ENCODE measurements at regions not wholly inside any gene's neighbourhood (a gene's known extent, or its start where the extent isn't known, plus 50 kb on each side); places are given as distances from the start of the nearest gene placed in this dataset.

DNA sequence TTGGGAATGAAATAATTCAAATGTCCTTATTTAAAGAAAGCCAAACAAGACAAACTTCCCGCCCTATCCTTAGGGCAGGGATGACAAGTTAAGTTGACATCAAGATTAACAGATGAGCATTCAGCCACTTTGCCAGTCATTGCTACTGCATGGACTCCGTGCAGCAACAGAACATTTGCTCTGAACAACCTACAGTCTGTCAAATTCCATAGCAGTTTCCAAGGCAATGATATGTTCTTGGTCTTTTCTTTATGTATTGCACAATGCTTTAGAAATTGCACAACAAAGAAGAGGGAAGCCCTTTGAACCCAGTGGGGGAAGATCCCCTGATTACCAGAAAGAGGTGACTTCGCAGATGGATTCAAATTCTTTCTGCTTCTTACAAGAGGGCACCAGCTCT lies 269.8 kb downstream of the BCAT1 start (continued):
- TF ChIP-seq SOX13 (IDR thresholded peaks at IDR 0.05) (no peak), SOX13 (CRISPR knock-in tag; conservative IDR thresholded peaks at IDR 0.05 in 1 of 2, IDR thresholded peaks at IDR 0.05 in 1 of 2) (peak in 1 of 2 experiments; percentile 40; a peak in 1 of 4 replicates), ZFP36L2 (CRISPR knock-in tag; IDR thresholded peaks at IDR 0.05) (no peak), CHD4 (IDR thresholded peaks at IDR 0.05; ENCODE audit: borderline replicate concordance, low read length) (no peak), JUND (CRISPR knock-in tag; IDR thresholded peaks at IDR 0.05) (no peak), MYC (CRISPR knock-in tag; IDR thresholded peaks at IDR 0.05; ENCODE audit: borderline replicate concordance) (no peak), ZNF7 (CRISPR knock-in tag; IDR thresholded peaks at IDR 0.05) (no peak), MED13 (CRISPR knock-in tag; IDR thresholded peaks at IDR 0.05) (no peak), CBX5 (CRISPR knock-in tag; IDR thresholded peaks at IDR 0.05; ENCODE audit: borderline replicate concordance) (no peak), CEBPB (IDR thresholded peaks at IDR 0.05; ENCODE audit: borderline replicate concordance, low read depth, low read length) (peak; percentile 96), SOX6 (IDR thresholded peaks at IDR 0.05) (no peak), SOX6 (CRISPR knock-in tag; IDR thresholded peaks at IDR 0.05) (peak; percentile 38; the same call in 1 of the 2 replicates), HMG20A (CRISPR knock-in tag; IDR thresholded peaks at IDR 0.05; ENCODE audit: borderline replicate concordance) (no peak), SNRNP70 (IDR thresholded peaks at IDR 0.05; ENCODE audit: low read depth, low read length) (no peak), GATAD2A (CRISPR knock-in tag; IDR thresholded peaks at IDR 0.05) (peak; percentile 60), ZNF572 (CRISPR knock-in tag; IDR thresholded peaks at IDR 0.05) (no peak), ZBTB8A (CRISPR knock-in tag; IDR thresholded peaks at IDR 0.05; ENCODE audit: borderline replicate concordance, low read depth) (no peak)
- TF ChIP-seq, protein P1, sequence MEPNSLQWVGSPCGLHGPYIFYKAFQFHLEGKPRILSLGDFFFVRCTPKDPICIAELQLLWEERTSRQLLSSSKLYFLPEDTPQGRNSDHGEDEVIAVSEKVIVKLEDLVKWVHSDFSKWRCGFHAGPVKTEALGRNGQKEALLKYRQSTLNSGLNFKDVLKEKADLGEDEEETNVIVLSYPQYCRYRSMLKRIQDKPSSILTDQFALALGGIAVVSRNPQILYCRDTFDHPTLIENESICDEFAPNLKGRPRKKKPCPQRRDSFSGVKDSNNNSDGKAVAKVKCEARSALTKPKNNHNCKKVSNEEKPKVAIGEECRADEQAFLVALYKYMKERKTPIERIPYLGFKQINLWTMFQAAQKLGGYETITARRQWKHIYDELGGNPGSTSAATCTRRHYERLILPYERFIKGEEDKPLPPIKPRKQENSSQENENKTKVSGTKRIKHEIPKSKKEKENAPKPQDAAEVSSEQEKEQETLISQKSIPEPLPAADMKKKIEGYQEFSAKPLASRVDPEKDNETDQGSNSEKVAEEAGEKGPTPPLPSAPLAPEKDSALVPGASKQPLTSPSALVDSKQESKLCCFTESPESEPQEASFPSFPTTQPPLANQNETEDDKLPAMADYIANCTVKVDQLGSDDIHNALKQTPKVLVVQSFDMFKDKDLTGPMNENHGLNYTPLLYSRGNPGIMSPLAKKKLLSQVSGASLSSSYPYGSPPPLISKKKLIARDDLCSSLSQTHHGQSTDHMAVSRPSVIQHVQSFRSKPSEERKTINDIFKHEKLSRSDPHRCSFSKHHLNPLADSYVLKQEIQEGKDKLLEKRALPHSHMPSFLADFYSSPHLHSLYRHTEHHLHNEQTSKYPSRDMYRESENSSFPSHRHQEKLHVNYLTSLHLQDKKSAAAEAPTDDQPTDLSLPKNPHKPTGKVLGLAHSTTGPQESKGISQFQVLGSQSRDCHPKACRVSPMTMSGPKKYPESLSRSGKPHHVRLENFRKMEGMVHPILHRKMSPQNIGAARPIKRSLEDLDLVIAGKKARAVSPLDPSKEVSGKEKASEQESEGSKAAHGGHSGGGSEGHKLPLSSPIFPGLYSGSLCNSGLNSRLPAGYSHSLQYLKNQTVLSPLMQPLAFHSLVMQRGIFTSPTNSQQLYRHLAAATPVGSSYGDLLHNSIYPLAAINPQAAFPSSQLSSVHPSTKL (CRISPR knock-in tag; IDR thresholded peaks at IDR 0.05) = peak; percentile 57
- TF ChIP-seq, protein P2, sequence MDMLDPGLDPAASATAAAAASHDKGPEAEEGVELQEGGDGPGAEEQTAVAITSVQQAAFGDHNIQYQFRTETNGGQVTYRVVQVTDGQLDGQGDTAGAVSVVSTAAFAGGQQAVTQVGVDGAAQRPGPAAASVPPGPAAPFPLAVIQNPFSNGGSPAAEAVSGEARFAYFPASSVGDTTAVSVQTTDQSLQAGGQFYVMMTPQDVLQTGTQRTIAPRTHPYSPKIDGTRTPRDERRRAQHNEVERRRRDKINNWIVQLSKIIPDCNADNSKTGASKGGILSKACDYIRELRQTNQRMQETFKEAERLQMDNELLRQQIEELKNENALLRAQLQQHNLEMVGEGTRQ (IDR thresholded peaks at IDR 0.05; ENCODE audit: low read depth, low read length) = no peak
- TF ChIP-seq, protein P2 (CRISPR knock-in tag; IDR thresholded peaks at IDR 0.05; ENCODE audit: borderline replicate concordance) = no peak
- TF ChIP-seq, protein P3, sequence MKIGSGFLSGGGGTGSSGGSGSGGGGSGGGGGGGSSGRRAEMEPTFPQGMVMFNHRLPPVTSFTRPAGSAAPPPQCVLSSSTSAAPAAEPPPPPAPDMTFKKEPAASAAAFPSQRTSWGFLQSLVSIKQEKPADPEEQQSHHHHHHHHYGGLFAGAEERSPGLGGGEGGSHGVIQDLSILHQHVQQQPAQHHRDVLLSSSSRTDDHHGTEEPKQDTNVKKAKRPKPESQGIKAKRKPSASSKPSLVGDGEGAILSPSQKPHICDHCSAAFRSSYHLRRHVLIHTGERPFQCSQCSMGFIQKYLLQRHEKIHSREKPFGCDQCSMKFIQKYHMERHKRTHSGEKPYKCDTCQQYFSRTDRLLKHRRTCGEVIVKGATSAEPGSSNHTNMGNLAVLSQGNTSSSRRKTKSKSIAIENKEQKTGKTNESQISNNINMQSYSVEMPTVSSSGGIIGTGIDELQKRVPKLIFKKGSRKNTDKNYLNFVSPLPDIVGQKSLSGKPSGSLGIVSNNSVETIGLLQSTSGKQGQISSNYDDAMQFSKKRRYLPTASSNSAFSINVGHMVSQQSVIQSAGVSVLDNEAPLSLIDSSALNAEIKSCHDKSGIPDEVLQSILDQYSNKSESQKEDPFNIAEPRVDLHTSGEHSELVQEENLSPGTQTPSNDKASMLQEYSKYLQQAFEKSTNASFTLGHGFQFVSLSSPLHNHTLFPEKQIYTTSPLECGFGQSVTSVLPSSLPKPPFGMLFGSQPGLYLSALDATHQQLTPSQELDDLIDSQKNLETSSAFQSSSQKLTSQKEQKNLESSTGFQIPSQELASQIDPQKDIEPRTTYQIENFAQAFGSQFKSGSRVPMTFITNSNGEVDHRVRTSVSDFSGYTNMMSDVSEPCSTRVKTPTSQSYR (CRISPR knock-in tag; IDR thresholded peaks at IDR 0.05; ENCODE audit: borderline replicate concordance) = peak; percentile 70; the same call in 1 of the 2 replicates
- TF ChIP-seq, protein P4, sequence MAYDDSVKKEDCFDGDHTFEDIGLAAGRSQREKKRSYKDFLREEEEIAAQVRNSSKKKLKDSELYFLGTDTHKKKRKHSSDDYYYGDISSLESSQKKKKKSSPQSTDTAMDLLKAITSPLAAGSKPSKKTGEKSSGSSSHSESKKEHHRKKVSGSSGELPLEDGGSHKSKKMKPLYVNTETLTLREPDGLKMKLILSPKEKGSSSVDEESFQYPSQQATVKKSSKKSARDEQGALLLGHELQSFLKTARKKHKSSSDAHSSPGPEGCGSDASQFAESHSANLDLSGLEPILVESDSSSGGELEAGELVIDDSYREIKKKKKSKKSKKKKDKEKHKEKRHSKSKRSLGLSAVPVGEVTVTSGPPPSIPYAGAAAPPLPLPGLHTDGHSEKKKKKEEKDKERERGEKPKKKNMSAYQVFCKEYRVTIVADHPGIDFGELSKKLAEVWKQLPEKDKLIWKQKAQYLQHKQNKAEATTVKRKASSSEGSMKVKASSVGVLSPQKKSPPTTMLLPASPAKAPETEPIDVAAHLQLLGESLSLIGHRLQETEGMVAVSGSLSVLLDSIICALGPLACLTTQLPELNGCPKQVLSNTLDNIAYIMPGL (CRISPR knock-in tag; IDR thresholded peaks at IDR 0.05; ENCODE audit: borderline replicate concordance in 1 of 2, low read depth in 1 of 2) = no peak

Data from HepG2 (cell line).